A673 (cell line): ENCODE measurements at regions not wholly inside any gene's neighbourhood (a gene's known extent, or its start where the extent isn't known, plus 50 kb on each side); places are given as distances from the start of the nearest gene placed in this dataset.

Source experiments
- CTCF ChIP-seq: fragments of 300-800, 200-600 bp; sonication (generic); conservative IDR thresholded peaks from 2 replicates; pipeline ENCODE4 v1.5.1; 2017; ENCODE audit warnings: low read depth, mild to moderate bottlenecking, antibody characterized with exemption, low read length, moderate library complexity, mixed read lengths
- EZH2 ChIP-seq: fragments of 200-600 bp; sonication (generic); IDR thresholded peaks from 2 replicates; pipeline ENCODE4 v1.6.1; 2017; ENCODE audit warnings: borderline replicate concordance, low read depth, mild to moderate bottlenecking, mixed read lengths, antibody characterized with exemption, low read length; ENCODE audit not compliant: poor library complexity, severe bottlenecking

GRCh38 chr3:81005992-81006391, 755.5 kb downstream of the GBE1 start:
- TF ChIP-seq CTCF, result no peak
- no peak for TF ChIP-seq EZH2
